Keratinocyte (primary cell): ENCODE measurements at regions not wholly inside any gene's neighbourhood (a gene's known extent, or its start where the extent isn't known, plus 50 kb on each side); places are given as distances from the start of the nearest gene placed in this dataset.

Experiments
- DNase-seq: peaks from one replicate; pipeline ENCODE4 v3.0.0-alpha.2; 2011; ENCODE audit warnings: low read depth, missing footprints, low spot score
- FAIRE-seq: peaks from 2 replicates; lab custom pipeline; 2011; peaks lifted over from hg19 to GRCh38; lab: Jason Lieb, UNC
- H2AFZ ChIP-seq: 2 replicates; pipeline ENCODE4 v1.6.0; 2012; ENCODE audit warnings: low read length, control low read depth, inconsistent platforms; ENCODE audit not compliant: control insufficient read depth
- H3K27ac ChIP-seq: 2 replicates; pipeline ENCODE4 v1.5.1; 2011; ENCODE audit warnings: low read length; ENCODE audit not compliant: control insufficient read depth, insufficient read depth
- H3K27me3 ChIP-seq: 3 replicates; pipeline ENCODE4 v1.6.0; 2011; ENCODE audit warnings: low read length; ENCODE audit not compliant: control insufficient read depth, insufficient read depth; ENCODE audit errors: extremely low read depth
- H3K36me3 ChIP-seq, 2 experiments: 2 replicates in 1 of 2; 3 replicates in 1 of 2; pipeline ENCODE4 v1.5.1; 2011; ENCODE audit warnings: low read length in 2 of 2, mild to moderate bottlenecking in 1 of 2; ENCODE audit not compliant: control insufficient read depth in 2 of 2, insufficient read depth in 2 of 2; ENCODE audit errors: extremely low read depth in 1 of 2
- H3K4me1 ChIP-seq: 3 replicates; pipeline ENCODE4 v1.5.1; 2011; ENCODE audit warnings: low read length; ENCODE audit not compliant: control insufficient read depth, insufficient read depth; ENCODE audit errors: extremely low read depth
- H3K4me2 ChIP-seq: 3 replicates; pipeline ENCODE4 v1.6.0; 2011; ENCODE audit warnings: low read depth, low read length; ENCODE audit not compliant: control insufficient read depth, insufficient read depth; ENCODE audit errors: extremely low read depth
- H3K4me3 ChIP-seq, 3 experiments: fragments of 200-600 bp in 1 of 3; sonication (generic) in 1 of 3; 2 replicates in 2 of 3; 3 replicates in 1 of 3; pipeline ENCODE4 v1.5.1; 2011 to 2016; ENCODE audit warnings: low read length in 3 of 3, mild to moderate bottlenecking in 3 of 3, control low read depth in 2 of 3, inconsistent platforms in 1 of 3, low read depth in 1 of 3, mixed read lengths in 1 of 3, mixed run types in 1 of 3, moderate library complexity in 1 of 3; ENCODE audit not compliant: control insufficient read depth in 2 of 3, insufficient read depth in 2 of 3; ENCODE audit errors: extremely low read depth in 1 of 3
- H3K79me2 ChIP-seq: 2 replicates; pipeline ENCODE4 v1.6.0; 2012; ENCODE audit warnings: low read length; ENCODE audit not compliant: control insufficient read depth, insufficient read depth
- H3K9ac ChIP-seq: 3 replicates; pipeline ENCODE4 v1.6.0; 2011; ENCODE audit warnings: low read length; ENCODE audit not compliant: control insufficient read depth, insufficient read depth; ENCODE audit errors: extremely low read depth
- H3K9me1 ChIP-seq: 3 replicates; pipeline ENCODE4 v1.6.0; 2011; ENCODE audit warnings: low read length; ENCODE audit not compliant: control insufficient read depth, insufficient read depth; ENCODE audit errors: extremely low read depth
- H3K9me3 ChIP-seq: 2 replicates; pipeline ENCODE4 v1.5.1; 2012; ENCODE audit warnings: low read depth, low read length; ENCODE audit not compliant: control insufficient read depth
- H4K20me1 ChIP-seq: 3 replicates; pipeline ENCODE4 v1.6.0; 2011; ENCODE audit warnings: low read length; ENCODE audit not compliant: control insufficient read depth, insufficient read depth; ENCODE audit errors: extremely low read depth
- EZH2 ChIP-seq: IDR thresholded peaks from one replicate; pipeline ENCODE4 v1.6.1; 2012; ENCODE audit warnings: inconsistent platforms, mild to moderate bottlenecking, low read length, moderate library complexity
- dilution Hi-C: fragments of 300-500 bp; cut with MboI; formaldehyde crosslinking; loops from one replicate; pipeline ENCODE4 v1.7.0; 2020; ENCODE audit warnings: low sequenced_read_pairs; ENCODE audit not compliant: extremely low pct_ligation_motif_present
- TF ChIP-seq, protein P1 (sequence below), 3 experiments: IDR thresholded peaks in 1 of 3; conservative IDR thresholded peaks in 1 of 3; optimal IDR thresholded peaks in 1 of 3; 2 replicates in 2 of 3; 3 replicates in 1 of 3; pipeline versions ENCODE3 to v1.5.1; 2011; ENCODE audit warnings: low read length in 3 of 3, mild to moderate bottlenecking in 3 of 3, moderate library complexity in 2 of 3, control low read depth in 1 of 3, inconsistent platforms in 1 of 3; ENCODE audit not compliant: insufficient read depth in 2 of 3; ENCODE audit errors: extremely low read depth in 1 of 3

GRCh38 chr11:112566124-112566523, 305.5 kb upstream of the PLET1 start:
- Histone ChIP-seq H3K9me3 (no peaks in the 10 kb centered on the region), H4K20me1 (no peaks in the 10 kb centered on the region), H2AFZ (no peak overlapping the region), H3K4me2 (no peak overlapping the region), H3K4me3 (no peak overlapping the region), H3K27me3 (no peaks in the 10 kb centered on the region), H3K4me1 (no peaks in the 10 kb centered on the region), H3K9ac (no peak overlapping the region), H3K9me1 (no peaks in the 10 kb centered on the region), H3K79me2 (no peaks in the 10 kb centered on the region), H3K36me3 (no peaks in the 10 kb centered on the region), H3K27ac (no peak overlapping the region)
- dilution Hi-C loops: no loop called here
- DNase-seq (no peak), FAIRE-seq (no peak)
- TF ChIP-seq EZH2: no peak
- TF ChIP-seq, protein P1, sequence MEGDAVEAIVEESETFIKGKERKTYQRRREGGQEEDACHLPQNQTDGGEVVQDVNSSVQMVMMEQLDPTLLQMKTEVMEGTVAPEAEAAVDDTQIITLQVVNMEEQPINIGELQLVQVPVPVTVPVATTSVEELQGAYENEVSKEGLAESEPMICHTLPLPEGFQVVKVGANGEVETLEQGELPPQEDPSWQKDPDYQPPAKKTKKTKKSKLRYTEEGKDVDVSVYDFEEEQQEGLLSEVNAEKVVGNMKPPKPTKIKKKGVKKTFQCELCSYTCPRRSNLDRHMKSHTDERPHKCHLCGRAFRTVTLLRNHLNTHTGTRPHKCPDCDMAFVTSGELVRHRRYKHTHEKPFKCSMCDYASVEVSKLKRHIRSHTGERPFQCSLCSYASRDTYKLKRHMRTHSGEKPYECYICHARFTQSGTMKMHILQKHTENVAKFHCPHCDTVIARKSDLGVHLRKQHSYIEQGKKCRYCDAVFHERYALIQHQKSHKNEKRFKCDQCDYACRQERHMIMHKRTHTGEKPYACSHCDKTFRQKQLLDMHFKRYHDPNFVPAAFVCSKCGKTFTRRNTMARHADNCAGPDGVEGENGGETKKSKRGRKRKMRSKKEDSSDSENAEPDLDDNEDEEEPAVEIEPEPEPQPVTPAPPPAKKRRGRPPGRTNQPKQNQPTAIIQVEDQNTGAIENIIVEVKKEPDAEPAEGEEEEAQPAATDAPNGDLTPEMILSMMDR (optimal IDR thresholded peaks at IDR 0.05 in 1 of 3, IDR thresholded peaks at IDR 0.05 in 1 of 3, conservative IDR thresholded peaks at IDR 0.05 in 1 of 3; ENCODE audit: extremely low read depth in 1 of 3, insufficient read depth in 2 of 3, low read length in 3 of 3): no peak

- no peak overlapping the region for H3K4me2 ChIP-seq
- no peaks in the 10 kb centered on the region for H4K20me1 ChIP-seq
- H3K4me3 ChIP-seq: no peak overlapping the region
- no peaks in the 10 kb centered on the region for H3K9me3 ChIP-seq
- no peaks in the 10 kb centered on the region for H3K27me3 ChIP-seq
- DNase-seq: no peak
- H3K79me2 ChIP-seq: no peaks in the 10 kb centered on the region
- no peak overlapping the region for H3K27ac ChIP-seq
- H3K4me1 ChIP-seq: no peaks in the 10 kb centered on the region
- dilution Hi-C loops: no loop called here
- no peak for TF ChIP-seq EZH2
- TF ChIP-seq, protein P1 (optimal IDR thresholded peaks at IDR 0.05 in 1 of 3, IDR thresholded peaks at IDR 0.05 in 1 of 3, conservative IDR thresholded peaks at IDR 0.05 in 1 of 3; ENCODE audit: extremely low read depth in 1 of 3, insufficient read depth in 2 of 3, low read length in 3 of 3): no peak
- H2AFZ ChIP-seq: no peak overlapping the region
- FAIRE-seq: no peak
- H3K9ac ChIP-seq: no peak overlapping the region
- no peaks in the 10 kb centered on the region for H3K9me1 ChIP-seq
- H3K36me3 ChIP-seq: no peaks in the 10 kb centered on the region
Observed at GRCh38 chr11:112570333-112570732, 309.7 kb upstream of the PLET1 start.
